CD4-positive, alpha-beta T cell treated with Interleukin-1 beta for 1 hour (primary cell): ENCODE measurements at regions not wholly inside any gene's neighbourhood (a gene's known extent, or its start where the extent isn't known, plus 50 kb on each side); places are given as distances from the start of the nearest gene placed in this dataset.

ENCODE experiments used
- DNase-seq, 2 donors: peaks; one replicate each; pipeline ENCODE4 v3.0.0-alpha.2; 2020 to 2022

GRCh38 chr11:69953356-69953755, 124.8 kb upstream of the ANO1 start:
- DNase-seq, result no peak

- DNase-seq, result no peak
These were observed 123.4 kb upstream of the ANO1 start for GRCh38 chr11:69954756-69955155.

GRCh38 chr11:69956669-69957190, 121.4 kb upstream of the ANO1 start:
- DNase-seq, result no peak

- DNase-seq, result no peak
These were observed 120.3 kb upstream of the ANO1 start for GRCh38 chr11:69957849-69958248.

GRCh38 chr11:69958308-69958707, 119.8 kb upstream of the ANO1 start:
- DNase-seq, result no peak

- DNase-seq, result no peak
These were observed 118.7 kb upstream of the ANO1 start for GRCh38 chr11:69959461-69959860.

GRCh38 chr11:69961738-69962137, 116.4 kb upstream of the ANO1 start:
- DNase-seq, result no peak

GRCh38 chr11:69962152-69962551, 116.0 kb upstream of the ANO1 start:
- no peak for DNase-seq

- DNase-seq, result no peak
These were observed 114.4 kb upstream of the ANO1 start for GRCh38 chr11:69963533-69964246.

- no peak for DNase-seq
These were observed 113.9 kb upstream of the ANO1 start for GRCh38 chr11:69964247-69964643.

- no peak for DNase-seq
These were observed 112.1 kb upstream of the ANO1 start for GRCh38 chr11:69965821-69966582.

GRCh38 chr11:69966583-69966835, 111.6 kb upstream of the ANO1 start:
- no peak for DNase-seq

- no peak for DNase-seq
These were observed 111.1 kb upstream of the ANO1 start for GRCh38 chr11:69966910-69967483.

GRCh38 chr11:69967484-69967883, 110.6 kb upstream of the ANO1 start:
- no peak for DNase-seq

- DNase-seq, result no peak
These were observed 109.4 kb upstream of the ANO1 start for GRCh38 chr11:69968396-69969347.

GRCh38 chr11:69969890-69970784, 108.0 kb upstream of the ANO1 start:
- DNase-seq, result no peak

- no peak for DNase-seq
These were observed 107.2 kb upstream of the ANO1 start for GRCh38 chr11:69970785-69971535.

GRCh38 chr11:69971741-69972140, 106.4 kb upstream of the ANO1 start:
- peak in 1 of 2 donors; percentile 10 for DNase-seq

- DNase-seq, result peak; percentile 29 to 65
These were observed 105.7 kb upstream of the ANO1 start for GRCh38 chr11:69972351-69972802.

GRCh38 chr11:69974528-69974927, 103.6 kb upstream of the ANO1 start:
- DNase-seq, result no peak

- no peak for DNase-seq
These were observed 102.3 kb upstream of the ANO1 start for GRCh38 chr11:69975822-69976221.
